Activated CD4-positive, alpha-beta T cell treated with anti-CD3 and anti-CD28 coated beads for 48 hours (primary cell): ENCODE measurements at regions not wholly inside any gene's neighbourhood (a gene's known extent, or its start where the extent isn't known, plus 50 kb on each side); places are given as distances from the start of the nearest gene placed in this dataset.

Experiments used
- DNase-seq: peaks from one replicate; pipeline ENCODE4 v3.0.0-alpha.2; 2020

DNA sequence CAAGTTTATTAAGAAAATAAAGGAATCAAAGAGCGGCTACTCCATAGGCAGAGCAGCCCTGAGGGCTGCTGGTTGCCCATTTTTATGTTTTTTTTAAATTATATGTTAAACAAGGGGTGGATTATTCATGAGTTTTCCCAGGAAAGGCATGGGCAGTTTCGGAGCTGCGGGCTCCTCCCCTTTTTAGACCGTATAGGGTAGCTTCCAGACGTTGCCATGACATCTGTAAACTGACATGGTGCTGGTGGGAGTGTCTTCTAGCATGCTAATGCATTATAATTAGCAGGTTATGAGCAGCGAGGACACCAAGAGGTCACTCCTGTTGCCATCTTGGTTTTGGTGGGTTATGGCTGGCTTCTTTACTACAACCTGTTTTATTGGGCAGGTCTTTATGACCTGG, 301.8 kb downstream of the TFAP2C start:
- no peak for DNase-seq

DNA sequence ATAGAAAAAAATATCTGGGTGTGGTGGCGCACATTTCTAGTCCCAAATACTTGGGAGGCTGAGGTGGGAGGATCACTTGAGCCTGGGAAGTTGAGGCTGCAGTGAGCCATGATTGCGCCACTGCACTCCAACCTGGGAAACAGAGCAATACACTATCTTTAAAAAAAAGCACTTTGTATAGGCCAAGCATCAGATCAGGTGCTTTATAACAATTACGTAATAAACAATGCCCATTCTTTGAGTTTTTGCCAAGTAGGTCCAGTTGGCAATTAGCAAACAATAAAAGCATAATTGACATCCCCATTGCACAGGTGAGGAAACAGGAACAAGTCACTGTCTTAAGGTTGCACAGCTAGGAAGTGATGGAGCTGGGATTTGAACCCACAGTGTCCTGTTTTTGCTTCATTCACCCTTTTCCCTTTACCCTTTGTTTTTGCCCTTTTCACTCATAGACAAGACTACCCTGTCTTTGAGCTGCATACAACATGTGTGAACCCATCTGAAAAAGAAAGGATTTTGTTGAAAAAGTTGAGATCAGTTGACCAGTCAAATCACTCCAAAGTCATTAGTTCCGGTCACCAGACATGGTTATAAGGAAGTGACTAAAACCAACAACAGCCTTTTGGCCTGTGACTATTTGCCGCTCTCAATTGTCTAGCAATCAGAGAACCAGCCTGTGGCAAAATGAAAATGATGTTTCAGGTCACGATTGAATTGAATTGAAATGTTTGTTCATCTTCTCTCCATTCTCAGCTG, 303.6 kb downstream of the TFAP2C start:
- DNase-seq = no peak

DNA sequence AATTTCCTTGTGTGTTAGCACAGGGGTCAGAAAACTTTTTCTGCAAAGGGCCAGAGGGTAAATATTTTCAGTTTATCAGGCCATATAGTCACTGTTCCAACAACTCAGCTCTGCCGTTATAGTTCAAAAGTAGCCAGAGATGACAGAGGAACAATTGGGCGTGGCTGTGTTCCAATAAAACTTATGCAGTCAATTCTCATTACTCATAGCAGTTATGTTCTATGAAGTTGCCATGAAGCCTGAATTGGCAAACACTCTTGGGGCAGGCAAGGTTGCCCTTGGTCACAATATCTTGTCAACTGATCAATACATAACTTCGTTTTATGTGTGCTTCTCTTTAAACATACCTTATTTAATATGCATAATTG, 304.2 kb downstream of the TFAP2C start:
- no peak for DNase-seq

DNA sequence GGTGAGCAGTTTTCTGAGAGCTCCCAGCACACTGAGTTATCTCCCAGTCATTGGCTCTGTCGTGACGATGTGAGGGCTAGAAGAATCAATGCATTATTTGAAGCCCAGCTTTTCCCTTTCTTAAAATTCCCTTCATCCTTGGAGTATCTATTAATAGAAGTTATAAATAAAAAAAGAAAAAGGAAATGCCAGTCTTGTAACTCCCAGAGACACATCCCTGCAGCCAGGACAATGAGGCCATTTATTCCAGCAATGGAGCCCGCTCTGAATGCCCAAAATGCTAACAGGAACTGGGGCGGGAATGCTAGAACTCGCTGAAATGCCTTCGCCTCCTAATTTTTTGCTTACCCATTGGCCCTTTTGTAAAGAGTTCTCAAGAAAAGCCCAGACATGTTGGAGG, 305.8 kb downstream of the TFAP2C start:
- DNase-seq = no peak

DNA sequence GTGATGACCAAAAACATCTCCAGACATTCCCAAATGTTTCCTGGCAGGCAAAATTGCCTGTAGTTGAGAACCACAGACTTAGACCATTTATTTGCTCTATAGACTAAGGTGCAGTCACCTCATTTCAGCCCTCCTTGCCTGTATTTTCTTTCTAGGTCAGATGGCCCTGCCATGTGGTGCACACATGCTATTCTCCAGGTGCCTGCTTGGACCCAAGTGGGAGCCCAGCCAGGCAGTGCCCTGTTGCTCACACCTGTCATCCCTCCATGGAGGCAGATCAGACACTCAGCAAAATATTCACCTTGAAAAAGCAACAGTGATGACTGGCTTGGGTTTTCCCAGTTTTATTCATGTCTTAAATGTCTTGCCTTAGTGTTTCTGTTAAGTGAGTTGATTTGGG, 311.4 kb downstream of the TFAP2C start:
- no peak for DNase-seq

DNA sequence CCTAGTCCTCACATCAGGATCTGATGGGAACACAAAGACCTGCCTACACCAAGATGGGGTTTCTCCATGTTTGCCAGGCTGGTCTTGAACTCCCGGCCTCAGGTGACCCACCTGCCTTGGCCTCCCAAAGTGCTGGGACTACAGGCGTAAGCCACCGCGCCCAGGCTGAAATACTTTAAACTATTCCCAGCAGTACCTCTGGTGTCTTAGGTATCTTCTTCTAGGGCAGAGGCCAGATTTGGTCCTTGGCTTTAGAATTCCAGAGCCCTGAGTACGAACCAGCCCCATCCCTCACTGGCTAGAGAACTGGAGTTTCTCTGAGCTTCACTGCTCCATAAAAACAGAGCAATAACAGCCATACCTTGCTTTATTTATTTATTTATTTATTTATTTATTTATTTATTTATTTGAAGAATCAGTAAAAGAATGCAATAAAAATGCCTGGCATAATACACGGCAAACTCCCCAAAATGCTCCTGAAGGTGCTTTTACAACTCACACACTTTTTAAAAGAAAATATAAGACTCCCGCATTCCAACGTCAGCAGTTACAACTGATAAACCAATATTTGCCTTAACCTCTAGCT, 312.1 kb downstream of the TFAP2C start:
- DNase-seq = no peak

DNA sequence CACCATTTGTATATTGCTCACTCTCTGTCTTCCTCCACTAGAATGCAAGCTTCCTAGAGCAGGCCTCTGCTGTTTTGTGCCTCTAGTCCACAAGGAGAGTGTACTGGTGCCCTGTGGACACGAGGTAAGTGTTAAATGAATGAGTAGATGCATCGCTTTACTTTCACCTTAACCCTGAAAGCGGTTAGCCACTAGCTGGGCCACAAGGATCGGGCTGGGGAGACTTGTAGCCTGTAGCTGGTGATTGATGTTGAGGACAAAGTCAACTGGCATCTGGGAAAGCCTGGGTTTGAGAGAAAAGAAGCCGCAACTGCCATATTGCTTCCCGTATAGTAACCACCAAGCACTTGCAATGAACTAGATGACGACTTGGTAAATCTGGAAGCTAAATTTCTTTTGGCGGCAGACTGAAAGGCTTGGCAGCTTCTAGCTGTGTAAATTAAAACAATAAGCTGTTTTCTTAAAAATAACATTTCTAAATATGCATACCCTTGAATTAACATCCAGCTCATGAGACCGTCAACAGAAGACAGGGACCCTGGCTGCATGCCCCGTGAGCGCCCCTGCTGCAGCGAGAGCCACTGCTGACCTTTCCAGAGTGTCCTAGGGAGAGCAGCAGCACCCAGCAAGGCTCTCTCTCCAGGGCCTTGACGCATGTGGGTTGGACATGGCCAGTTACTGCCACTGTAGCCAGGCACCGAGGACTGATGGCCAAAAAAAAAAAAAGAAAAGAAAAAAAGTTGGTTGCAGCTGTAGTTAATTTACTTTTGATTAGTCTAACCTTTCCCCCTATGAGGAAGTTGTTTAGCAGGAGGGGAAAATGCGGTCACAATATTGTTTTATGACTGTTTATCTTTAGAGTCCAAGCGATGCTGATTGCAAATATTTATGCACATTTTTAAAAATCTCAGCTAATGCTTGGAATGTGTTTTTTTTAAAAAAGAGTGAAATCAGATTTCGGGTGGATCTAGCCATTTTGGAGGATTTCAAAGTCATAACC, 315.1 kb downstream of the TFAP2C start:
- DNase-seq = no peak

DNA sequence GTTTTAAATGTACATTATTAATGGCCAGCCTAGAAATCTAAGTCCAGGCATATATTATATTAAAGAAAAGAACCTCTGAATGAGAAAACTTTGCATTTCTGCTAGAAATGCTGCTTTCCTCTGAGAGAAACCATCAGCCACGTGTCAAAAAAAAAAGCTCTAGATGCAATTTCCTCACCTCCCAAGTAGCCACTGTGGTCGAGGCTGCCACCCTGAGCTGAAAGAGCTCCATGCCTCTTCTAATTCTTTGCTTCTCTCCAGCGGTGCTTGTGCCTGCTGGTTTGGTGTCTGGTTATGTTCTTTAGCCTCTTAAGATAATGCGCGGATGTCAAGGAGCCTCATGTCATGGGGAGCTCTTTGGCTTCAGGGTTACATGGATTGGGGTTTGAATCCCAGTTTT, 316.0 kb downstream of the TFAP2C start:
- DNase-seq = no peak

DNA sequence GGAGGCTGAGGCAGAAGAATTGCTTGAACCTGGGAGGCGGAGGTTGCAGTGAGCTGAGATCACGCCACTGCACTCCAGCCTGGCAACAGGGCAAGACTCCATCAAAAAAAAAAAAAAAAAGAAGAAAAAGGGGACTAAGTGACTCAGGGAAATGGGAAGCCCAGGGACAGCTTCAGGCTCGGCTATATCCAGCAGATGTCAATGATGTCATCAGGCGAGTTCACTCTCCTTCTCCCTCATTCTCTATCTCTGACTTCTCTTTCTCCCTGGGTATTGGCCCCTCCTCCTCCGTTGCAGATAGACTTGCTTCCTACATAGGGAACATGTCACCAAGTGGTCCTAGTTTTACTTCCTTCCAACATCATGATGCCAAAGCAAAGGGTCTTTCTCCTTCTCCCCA, 316.8 kb downstream of the TFAP2C start:
- DNase-seq = no peak

DNA sequence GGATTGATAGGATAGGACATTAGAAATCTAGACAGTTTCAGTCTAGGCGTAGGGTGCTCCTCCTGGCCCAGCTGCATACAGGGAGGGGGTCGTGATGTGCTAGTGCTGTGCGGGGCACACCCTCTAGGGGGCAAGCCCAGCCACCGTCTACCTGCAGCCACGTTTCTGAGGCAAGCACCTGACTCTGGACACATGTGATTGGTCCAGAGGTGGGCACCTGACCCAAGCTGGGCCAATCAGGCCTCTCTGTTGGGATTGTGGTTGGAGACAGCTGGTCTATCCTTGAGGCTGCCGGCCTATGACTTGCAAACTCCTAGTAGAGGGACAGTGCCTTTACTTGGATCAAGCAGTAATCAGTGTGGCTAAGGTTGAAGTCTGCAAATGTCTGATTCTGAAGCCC, 317.1 kb downstream of the BMP7 start:
- DNase-seq = no peak

DNA sequence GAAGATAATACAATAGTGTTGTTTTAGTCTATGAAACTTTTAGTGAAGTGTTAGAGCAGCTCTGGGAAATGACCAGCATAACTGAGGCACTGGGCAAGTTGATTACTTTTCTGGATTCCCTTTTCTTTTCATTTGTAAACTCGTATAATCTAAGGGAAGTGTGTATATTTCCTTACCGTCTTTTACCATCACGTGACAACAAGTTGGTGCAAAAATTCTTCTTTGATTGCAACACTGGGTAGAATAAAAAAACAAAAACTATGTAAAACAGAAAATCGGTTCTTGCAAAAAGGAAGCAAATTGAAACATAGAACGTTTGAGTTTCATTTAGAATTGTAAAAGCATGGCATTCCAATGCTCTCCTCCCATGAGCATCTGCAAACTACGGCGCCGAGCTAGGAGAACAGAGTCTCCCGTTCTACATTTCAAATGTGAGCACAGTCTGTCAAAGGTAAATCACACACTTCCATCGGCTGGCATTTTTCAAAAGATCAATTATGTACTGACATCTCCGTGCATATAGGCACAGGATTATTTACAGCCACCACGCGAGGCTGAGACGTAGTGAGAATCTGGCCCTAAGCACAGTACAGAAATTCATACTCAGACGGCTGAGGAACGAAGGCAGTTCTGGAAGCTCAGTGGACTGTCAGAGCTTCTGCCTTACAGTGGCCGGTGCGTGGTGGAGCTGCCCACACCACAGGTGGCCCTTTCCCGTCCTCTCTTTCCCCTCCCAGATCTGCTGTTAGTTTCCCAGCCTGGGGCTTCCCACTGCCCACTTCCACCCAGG, 314.0 kb downstream of the BMP7 start:
- DNase-seq = no peak

DNA sequence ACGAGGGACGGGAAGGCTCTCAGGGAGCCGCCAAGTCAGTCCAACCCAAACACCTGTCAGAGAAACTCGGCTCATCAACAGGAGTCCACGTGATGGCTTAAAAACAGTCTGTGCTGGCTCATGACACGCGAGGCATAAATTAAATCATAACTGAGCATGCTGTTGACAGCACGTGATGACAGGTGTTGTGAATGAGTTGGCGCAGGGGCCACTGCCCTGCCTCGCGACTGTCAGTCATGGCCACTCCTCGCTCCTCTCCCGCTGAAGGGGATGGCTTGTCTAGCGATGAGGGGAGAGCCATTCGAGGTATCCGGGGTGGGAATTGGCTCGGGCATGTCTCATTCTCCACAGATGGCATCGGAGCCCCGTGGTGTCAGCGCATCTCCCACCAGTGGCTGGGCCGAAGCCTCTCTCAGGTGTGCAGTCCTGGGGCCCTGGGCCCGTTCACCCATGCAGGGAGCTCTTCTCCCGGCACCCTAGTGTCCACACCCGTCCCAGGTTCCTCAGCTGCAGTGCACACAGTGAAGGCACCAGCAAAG, 313.3 kb downstream of the BMP7 start:
- DNase-seq = no peak

DNA sequence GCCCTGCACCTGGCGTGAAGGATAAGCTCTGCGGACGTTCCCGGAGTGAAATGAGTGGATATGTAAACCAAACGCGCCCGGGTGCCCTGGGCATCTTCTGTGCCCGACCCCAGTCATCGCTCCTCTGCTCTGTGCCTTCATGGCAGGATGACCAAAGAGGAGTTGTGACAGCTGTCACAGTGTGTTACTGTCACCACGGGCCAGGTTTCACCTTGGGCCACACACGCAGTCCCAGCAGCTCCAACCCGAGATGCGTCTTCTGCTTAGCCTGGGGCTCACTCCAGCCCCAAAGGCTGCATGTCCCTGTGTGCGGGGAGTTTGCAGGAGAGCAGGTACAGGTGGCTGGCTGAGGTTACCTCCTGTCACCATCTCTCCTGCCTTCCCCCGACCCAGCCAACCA, 311.6 kb downstream of the BMP7 start:
- DNase-seq = no peak

DNA sequence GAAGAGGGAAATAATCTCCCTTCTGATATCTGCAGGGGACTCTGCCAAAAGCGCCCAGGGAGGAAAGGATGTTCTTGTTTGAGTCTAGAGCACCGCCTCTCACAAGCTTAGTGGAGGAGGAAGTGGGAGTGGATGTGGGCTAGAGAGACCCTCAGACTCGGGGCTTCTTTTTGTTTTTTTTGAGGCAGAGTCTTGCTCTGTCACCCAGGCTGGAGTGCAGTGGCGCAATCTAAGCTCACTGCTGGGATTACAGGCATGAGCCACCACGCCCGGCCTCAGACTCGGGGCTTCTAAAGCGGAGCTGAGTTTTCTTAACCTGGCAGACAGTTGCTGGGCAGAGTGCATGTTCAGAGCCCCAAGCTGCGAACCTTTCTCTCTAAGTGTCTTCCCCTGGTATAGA, 310.8 kb downstream of the BMP7 start:
- no peak for DNase-seq

DNA sequence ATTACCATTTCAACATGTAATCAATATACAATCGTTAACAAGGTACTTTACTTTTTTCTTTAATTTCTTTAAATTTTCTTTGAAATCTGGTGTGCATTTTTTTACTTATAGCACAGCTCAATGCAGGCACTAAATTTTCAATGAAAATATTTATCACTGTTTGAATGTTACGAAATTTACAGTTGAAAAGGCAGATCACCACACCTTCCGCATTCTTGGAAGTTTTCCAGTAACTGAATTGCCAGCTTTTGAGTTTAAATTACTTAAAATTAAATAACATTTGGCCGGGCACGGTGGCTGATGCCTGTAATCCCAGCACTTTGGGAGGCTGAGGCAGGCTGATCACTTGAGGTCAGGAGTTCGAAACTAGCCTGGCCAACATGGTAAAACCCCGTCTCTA, 309.9 kb downstream of the BMP7 start:
- DNase-seq = no peak

DNA sequence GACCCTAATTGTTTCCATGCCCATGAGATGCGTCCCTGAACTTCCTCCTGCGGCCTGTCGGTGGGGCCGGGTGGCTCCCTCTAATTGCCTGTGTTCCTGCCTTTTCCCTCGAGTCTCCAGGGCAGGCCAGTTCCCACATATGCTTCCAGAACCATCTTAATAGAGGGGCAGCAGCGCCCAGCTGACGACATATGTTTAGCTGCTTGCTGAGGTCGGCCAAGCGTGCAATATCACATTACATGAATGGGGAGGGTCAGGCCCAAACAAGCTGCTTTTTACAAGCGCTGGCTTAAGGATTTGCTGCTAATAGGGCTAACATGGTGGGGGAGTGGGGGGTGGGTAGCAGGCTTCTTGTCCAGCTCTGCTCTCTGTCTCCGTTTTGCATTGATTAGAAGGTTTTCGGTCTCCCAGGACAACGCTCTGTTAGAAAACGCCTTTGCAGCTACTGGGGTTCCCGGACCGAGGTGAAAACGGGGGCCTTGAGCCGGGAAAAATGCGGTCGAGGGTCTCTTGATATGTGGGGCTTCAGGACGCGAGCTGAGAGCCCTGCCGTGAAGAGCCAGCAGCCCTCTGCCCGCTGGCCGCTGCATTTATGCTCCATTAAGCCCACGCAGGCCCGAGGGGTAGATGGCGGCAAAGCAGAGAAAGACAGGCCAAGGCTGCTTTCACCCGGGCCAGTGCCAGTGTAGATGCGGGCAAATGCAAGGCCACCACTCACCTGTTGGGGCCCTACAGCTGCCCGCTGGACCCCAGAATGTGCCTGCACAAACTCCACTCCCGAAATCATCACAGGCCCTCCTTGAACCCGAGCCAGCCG, 308.5 kb downstream of the BMP7 start:
- DNase-seq = no peak

DNA sequence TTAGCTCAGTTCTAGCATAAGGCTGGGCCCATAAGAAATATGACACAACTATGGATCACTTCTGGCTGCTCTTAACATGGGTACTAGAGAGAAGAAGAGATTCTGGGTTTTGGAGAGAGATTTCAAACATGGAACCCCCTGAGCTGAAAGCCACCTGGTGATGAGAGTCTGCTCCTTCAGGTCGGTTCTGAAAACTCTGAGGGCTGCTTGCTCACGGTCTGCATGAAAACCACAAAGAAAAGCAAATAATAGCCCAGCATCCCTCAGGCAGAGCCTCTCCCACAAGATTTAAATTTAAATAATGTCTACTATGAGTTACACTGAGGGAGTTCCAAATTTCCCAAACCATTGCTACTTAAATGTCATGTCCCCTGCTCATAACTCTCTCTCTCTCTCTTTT, 301.5 kb downstream of the BMP7 start:
- DNase-seq = no peak

DNA sequence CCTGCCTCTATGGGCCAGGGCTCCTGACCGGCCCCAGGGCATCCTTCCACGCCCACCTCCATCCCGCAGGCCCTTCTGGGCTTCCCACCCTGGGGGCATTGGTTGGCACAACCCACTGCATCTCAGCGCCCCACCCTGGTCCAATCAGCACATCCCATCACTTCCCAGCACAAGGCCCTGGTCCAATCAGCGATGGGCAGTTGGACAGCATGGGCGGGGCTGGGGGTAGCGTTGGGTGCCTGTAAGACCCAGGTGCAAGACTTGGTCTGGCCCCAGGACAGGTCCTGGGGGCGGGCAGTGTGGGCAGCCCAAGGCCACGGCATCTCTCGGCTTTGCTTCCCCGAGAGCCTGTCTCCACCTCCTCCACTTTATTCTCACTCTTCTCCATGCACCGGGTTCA, 298.5 kb downstream of the BMP7 start:
- DNase-seq = no peak

DNA sequence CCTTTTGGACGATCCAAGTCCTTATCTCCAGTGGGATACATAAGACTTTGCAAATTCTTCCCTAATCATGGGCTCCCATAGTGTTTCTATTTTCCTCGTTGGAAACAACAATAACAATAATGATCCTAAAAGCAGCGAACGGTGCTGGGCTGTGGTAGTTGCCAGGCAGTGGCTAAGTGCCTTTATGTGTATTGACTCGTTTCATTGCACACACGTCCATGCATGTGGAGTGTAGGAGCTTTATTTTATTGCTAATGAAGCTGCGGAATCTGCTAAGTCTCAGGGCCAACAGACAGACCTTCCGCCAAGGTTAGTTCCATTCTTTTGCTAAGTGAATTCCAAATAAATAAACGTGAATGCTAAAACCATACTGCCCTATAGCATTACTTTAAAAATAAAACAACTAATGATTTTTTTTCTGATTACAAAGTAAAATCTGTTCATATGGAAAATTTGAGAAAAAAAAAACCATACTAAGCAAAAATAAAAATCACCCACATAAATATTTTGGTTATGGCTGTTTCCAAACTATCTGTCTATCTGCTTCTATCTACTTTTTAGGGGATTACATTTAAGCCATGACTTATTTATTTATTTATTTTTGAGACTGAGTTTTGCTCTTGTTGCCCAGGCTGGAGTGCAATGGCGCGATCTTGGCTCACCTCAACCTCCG, 297.9 kb downstream of the BMP7 start:
- DNase-seq = no peak

DNA sequence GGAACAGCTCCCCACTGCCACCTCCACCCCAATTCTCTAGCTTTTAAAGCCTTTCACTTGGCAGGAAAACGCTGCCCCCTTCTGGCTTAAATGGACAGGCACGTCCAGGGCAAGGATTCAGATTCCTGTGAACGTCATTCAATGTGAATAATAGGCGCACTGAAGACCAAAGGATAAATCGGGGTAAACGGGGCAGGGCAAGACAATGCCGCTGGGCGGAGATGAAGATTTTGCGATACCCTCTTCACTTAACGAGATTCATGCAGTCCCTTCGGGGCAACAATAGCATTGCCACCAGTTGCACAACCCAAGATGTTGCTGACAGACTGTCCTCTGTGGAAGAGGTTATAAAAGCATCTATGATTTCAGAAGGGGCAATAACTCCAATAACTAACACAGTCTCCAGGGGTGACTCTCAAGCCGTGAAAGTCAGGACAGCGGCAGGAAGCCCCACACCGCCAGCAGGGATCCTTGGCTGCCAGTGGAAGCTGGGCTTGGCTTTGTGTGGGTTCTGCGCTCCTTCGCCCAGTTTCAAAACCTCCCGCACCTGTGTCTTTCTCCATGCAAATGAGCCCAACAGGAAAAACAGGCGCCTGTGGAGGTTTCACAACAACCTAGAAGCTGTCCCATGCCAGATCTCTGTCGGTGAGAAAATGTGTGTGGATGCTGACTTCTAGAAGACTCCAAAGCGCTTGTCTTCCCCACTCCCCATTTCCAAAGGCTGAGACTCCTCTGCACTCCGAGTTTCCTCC, 291.8 kb downstream of the BMP7 start:
- DNase-seq = peak; percentile 41

DNA sequence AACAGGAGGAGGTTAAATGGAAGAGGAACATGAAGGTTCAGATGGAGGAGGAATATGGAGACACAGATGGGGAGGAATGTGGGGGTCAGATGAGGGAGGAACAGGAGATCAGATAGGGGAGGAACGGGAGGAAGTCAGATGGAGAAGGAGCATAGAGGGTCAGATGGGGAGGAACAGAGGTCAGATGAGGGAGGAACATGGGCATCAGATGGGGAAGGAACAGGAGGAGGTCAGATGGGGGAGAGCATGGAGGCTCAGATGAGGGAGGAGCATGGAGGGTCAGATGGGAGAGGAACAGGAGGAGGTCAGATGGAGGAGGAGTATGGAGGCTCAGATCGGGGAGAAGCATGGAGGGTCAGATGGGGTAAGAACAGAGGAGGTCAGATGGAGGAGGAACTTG, 290.6 kb downstream of the BMP7 start:
- no peak for DNase-seq
